GM21786 (cell line): ENCODE measurements at regions not wholly inside any gene's neighbourhood (a gene's known extent, or its start where the extent isn't known, plus 50 kb on each side); places are given as distances from the start of the nearest gene placed in this dataset.

Source experiments
- ATAC-seq: cut with Tn5 transposase; IDR thresholded peaks from one replicate; pipeline ENCODE4 v1.9.1; 2021; ENCODE audit not compliant: unreplicated experiment

DNA sequence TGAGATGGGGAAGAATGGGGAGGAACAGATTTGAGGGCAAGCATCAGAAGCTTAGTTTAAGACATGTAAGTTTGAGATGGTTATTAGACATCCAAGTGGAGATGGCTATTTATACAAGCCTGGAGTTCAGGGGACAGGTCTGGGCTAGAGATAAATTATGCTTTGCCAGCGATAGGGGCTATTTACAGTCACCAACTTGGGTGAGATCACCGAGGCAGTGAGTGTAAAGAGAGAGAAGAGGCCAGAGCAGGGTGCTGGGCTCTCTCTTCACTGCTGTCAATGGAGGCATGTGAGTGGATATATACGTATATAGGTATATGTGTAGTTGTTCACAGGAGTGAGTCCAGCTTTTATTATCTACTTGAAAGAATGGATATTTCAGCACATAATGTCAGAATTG, 81.0 kb downstream of the QPCT start:
- ATAC-seq, result no peak

DNA sequence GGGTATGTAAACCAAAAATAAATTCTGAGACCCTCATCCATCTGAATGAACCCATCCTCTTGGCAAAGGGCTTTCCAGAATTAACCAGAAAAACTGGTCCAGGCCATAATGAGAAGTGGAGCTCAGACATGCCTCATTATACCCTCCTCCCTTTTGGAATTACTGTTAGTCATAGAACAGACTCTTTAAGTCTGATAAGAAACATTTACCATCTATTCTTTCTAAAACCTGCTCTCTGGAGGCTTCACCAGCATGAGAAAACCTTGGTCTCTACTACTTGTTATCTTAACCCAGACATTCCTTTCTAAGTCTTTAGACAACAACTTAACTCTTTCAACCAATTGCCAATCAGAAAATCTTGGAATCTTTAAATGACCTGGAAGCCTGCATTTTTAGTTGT, 82.8 kb downstream of the QPCT start:
- ATAC-seq, result no peak

GRCh38 chr2:37436323-37436722, 91.9 kb downstream of the QPCT start:
- ATAC-seq, result no peak

DNA sequence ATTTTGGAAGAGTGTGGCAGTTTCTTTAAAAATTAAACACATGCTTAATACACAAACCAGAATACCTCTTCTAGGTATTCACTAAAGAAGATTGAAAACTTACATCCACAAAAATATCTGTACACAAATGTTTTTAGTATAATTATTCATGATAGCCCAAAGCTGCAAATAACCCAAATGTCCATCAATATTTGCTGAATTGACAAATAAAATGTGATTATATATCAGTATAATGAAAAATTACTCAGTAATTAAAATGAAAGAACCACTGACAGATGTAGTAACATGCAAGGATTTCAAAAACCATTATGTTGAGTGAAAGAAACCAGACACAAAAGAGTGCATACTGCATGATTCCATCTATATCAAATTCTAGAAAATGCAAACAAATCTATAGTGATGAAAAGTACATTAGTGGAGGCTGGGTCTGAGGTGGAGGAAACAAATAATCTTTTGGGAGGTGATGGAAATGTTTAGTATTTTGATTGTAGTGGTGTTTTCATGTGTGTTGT, 94.8 kb downstream of the QPCT start:
- ATAC-seq, result no peak

DNA sequence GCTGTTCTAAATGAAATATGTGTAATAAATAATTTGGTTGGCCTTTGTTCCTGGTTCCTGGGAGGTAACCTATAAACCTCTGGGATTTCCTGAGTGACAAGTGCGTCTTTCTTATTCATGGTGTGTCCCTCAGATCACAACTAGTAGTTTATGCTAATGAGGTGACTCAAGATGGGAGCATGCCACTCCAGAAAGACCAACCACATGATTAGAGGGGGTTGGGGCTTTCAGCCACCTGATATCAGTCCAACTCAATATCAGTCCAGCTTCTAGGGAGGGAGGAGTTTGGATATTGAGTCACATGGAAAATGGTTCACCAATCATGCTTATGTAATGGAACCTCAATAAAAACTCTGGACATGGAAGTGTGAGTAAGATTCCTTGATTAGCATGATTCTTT, 96.6 kb downstream of the QPCT start:
- ATAC-seq, result no peak

- ATAC-seq, result no peak
Measured at GRCh38 chr2:37443082-37443481, 98.7 kb downstream of the QPCT start.

DNA sequence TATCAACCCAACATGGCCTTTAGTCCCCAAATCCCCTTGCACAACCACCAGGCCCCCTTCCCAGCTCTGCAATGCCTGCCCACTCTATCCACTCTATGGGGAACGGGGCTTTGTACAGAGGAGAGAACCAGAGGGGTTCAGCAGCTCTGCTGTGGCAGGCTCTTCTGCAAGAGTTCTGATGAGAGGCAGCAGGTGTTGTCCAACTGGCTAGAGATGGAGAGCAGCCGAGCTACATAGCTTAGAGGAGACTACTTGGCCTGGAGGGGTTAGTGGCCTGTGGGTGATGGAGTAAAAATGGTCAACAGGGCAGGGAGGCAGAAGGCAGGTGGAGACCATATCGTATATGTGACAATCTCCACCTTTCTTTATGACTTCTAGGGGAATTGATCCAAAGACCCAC, 103.0 kb downstream of the QPCT start:
- no peak for ATAC-seq

DNA sequence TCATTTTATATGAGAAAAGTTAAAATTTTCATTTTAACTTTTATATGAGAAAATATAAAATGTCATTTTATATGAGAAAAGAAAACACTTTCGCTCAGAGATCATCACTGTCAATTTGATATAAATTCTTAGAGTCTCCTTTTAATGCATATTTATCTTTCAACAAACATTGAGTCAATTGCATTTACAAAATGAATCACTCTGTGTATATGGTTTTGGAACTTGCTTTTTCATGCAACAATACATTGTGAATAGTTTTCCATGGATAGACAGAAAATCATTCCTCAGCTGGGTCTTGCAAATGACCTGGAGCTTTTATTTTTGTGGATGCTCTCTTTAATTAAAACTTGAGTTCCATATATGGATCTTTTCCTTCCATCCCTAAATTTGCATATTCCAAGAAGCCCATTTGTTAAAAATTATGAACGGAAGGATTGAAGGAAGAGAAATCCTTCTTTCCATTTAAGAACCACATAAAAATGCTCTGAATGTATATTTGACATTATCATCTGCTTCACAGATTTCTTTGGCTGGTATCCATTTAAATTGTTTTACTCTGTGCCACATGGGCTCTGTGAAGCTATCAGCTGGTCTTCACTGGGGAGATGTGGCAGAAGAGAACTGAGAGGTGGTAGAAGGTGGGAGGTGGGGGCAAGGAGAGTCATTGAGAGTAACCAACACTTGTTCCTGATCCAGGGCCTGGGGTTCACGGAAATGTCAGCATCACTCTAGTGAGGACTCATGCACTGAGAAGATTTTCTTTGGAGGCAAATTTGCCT, 104.1 kb downstream of the QPCT start:
- no peak for ATAC-seq

- no peak for ATAC-seq
Measured at GRCh38 chr2:37449761-37450296, 105.4 kb downstream of the QPCT start.

DNA sequence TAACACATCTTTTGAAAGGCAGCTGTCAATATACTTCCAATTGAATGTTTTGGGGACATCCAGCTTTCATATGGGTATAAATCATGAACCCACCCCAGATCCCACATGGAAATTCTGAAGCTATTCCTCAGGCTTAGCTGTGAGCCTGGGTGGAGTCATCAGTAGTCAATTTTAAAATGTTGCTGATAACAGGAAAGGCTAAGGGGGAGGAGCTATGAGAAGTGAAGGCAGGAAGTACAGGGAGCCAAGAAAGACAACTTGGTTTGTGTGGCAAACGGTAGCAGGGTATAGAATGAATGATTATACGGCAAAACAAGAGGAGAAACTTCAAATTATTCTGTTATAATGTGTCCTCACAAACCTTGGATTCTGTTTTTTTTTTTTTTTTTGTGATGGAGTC, 108.6 kb downstream of the QPCT start:
- no peak for ATAC-seq

GRCh38 chr2:37454851-37455762, 110.7 kb downstream of the QPCT start:
- no peak for ATAC-seq

GRCh38 chr2:37456479-37456878, 112.0 kb downstream of the QPCT start:
- ATAC-seq, result no peak

- no peak for ATAC-seq
Measured at GRCh38 chr2:37457401-37457901, 113.0 kb downstream of the QPCT start.

GRCh38 chr2:37458133-37458532, 113.7 kb downstream of the QPCT start:
- no peak for ATAC-seq

DNA sequence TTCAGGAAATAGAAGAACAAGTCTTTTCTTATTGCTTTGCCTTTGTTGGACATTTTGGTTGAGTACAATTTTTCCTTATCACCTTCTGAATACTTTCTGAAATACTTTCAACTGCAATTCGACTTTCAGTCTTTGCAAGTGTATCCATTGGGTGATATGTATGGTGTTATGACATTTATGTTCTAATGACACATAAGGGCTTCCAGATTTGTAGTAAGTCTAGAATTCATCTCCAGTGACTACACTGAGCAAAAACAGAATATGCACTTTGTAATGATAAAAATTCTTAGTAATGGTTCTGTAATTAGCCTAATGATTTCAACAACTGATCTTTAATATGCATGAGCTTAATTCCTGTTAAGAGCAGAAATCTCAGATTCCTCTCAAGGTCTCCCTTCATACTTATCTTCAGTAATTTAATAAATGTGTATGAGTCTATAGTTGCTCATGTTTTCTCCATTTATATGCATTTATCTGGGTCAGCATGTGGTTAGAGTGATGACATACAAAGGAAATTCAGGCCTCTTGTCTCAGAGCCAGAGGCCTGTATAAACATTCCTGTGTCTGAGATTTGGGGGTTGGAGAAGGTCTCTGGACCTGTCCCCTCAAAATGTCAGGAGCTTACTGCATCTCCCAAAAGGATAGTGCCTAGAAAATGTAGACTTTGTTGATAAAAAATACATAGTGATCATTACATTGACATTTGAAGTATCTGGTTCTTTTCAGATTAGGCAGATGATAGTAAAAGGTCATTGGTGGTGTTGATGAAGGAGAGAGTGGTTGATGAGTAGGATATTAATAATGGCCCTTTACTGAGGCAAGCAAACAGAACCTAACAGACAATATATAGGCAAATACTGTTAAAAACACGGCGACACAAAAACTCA, 114.9 kb downstream of the QPCT start:
- ATAC-seq, result no peak

DNA sequence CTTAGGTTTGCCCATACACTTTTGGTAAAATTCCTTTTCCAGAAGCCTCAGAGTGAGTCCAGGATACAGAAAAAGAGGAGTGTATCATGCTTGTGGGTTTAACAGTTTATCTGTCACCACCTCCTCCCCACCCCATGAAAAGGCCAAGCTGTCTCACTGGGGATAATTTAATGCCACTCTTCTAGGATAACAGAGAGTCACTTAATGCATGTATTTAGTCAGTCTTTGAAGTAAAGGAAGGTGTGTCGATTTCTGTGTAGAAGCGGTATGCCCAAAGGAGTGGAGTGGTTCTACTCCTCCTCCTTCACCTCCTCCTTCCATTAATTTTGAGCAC, 116.4 kb downstream of the QPCT start:
- no peak for ATAC-seq

- ATAC-seq, result no peak
Measured at GRCh38 chr2:37464067-37464466, 119.6 kb downstream of the QPCT start.

- no peak for ATAC-seq
Measured at GRCh38 chr2:37466533-37467222, 122.2 kb downstream of the QPCT start.

GRCh38 chr2:37468170-37468569, 123.7 kb downstream of the QPCT start:
- ATAC-seq, result no peak

GRCh38 chr2:37469126-37469525, 124.7 kb downstream of the QPCT start:
- no peak for ATAC-seq
